Activated T-cell treated with anti-CD3 and anti-CD28 coated beads, Interleukin-2, amount 50 U/mL, for 72 hours (primary cell): ENCODE measurements at regions not wholly inside any gene's neighbourhood (a gene's known extent, or its start where the extent isn't known, plus 50 kb on each side); places are given as distances from the start of the nearest gene placed in this dataset.

Experiments
- ATAC-seq, 2 donors: fragments of 150-1000 bp; cut with Tn5 transposase; replicated peaks in 1 of 2; 2 replicates each; pipeline ENCODE4 v1.10.0; 2021; ENCODE audit warnings: moderate library complexity in 2 of 2, mild to moderate bottlenecking in 1 of 2
- DNase-seq, 2 donors: peaks; one replicate each; pipeline ENCODE4 v3.0.0; 2021 to 2022; ENCODE audit warnings: mixed read lengths in 1 of 2
- H3K27ac Mint-ChIP-seq: one replicate; pipeline ENCODE4 v1.8.0; 2022; ENCODE audit warnings: mild to moderate bottlenecking, moderate library complexity, mixed read lengths
- H3K27me3 Mint-ChIP-seq: one replicate; pipeline ENCODE4 v1.8.0; 2022; ENCODE audit warnings: low read depth, mixed read lengths
- H3K36me3 Mint-ChIP-seq, 2 donors: one replicate each; pipeline ENCODE4 v1.8.0; 2022; ENCODE audit warnings: mixed read lengths in 2 of 2, mild to moderate bottlenecking in 1 of 2; ENCODE audit not compliant: insufficient read depth in 2 of 2
- H3K4me1 Mint-ChIP-seq: one replicate; pipeline ENCODE4 v1.8.0; 2022; ENCODE audit warnings: low read depth, mixed read lengths
- H3K4me3 Mint-ChIP-seq, 2 donors: one replicate each; pipeline ENCODE4 v1.8.0; 2022; ENCODE audit warnings: mild to moderate bottlenecking in 2 of 2, mixed read lengths in 2 of 2, moderate library complexity in 2 of 2
- H3K9me3 Mint-ChIP-seq, 2 donors: one replicate each; pipeline ENCODE4 v1.8.0; 2022; ENCODE audit warnings: mixed read lengths in 2 of 2

GRCh38 chr1:14320986-14321385 is 277.5 kb upstream of the KAZN start:
- Mint-ChIP-seq H3K4me3 (peak overlapping the region; percentile 26 to 57), H3K36me3 (peaks cover 0 to 1% of the 10 kb centered on the region in 2 donors), H3K9me3 (peaks cover 0 to 6% of the 10 kb centered on the region in 2 donors), H3K27me3 (peaks cover 15% of the 10 kb centered on the region), H3K4me1 (peaks cover 10% of the 10 kb centered on the region), H3K27ac (peak overlapping the region; percentile 2)
- ATAC-seq (no peak), DNase-seq (no peak)

GRCh38 chr1:14321422-14321821 is 277.1 kb upstream of the KAZN start:
- Mint-ChIP-seq H3K27ac (no peak overlapping the region), H3K4me1 (peaks cover 10% of the 10 kb centered on the region), H3K36me3 (peaks cover 0 to 1% of the 10 kb centered on the region in 2 donors), H3K4me3 (no peak overlapping the region), H3K27me3 (peaks cover 18% of the 10 kb centered on the region), H3K9me3 (peaks cover 2 to 6% of the 10 kb centered on the region in 2 donors)
- ATAC-seq (no peak), DNase-seq (no peak)

- H3K27me3 Mint-ChIP-seq: peaks cover 27% of the 10 kb centered on the region
- peaks cover 6% of the 10 kb centered on the region in 2 donors for H3K9me3 Mint-ChIP-seq
- no peak overlapping the region for H3K4me3 Mint-ChIP-seq
- H3K4me1 Mint-ChIP-seq: peaks cover 10% of the 10 kb centered on the region
- ATAC-seq (no peak), DNase-seq (no peak)
- H3K36me3 Mint-ChIP-seq: peaks cover 0 to 1% of the 10 kb centered on the region in 2 donors
- H3K27ac Mint-ChIP-seq: no peak overlapping the region
These were observed 274.8 kb upstream of the KAZN start for GRCh38 chr1:14323568-14324247.

GRCh38 chr1:14324248-14324630 is 274.2 kb upstream of the KAZN start:
- H3K36me3 Mint-ChIP-seq: peaks cover 0 to 1% of the 10 kb centered on the region in 2 donors
- no peak overlapping the region for H3K4me3 Mint-ChIP-seq
- peaks cover 10% of the 10 kb centered on the region for H3K4me1 Mint-ChIP-seq
- H3K27ac Mint-ChIP-seq: no peak overlapping the region
- no peak for ATAC-seq
- H3K27me3 Mint-ChIP-seq: peaks cover 27% of the 10 kb centered on the region
- peaks cover 6% of the 10 kb centered on the region in 2 donors for H3K9me3 Mint-ChIP-seq
- no peak for DNase-seq

GRCh38 chr1:14326857-14327256 is 271.6 kb upstream of the KAZN start:
- Mint-ChIP-seq H3K9me3 (peaks cover 6% of the 10 kb centered on the region in 2 donors), H3K4me3 (no peak overlapping the region), H3K27me3 (peaks cover 19% of the 10 kb centered on the region), H3K27ac (no peak overlapping the region), H3K4me1 (no peaks in the 10 kb centered on the region), H3K36me3 (peaks cover 0 to 1% of the 10 kb centered on the region in 2 donors)
- no peak for DNase-seq
- no peak for ATAC-seq

GRCh38 chr1:14328685-14329084 is 269.8 kb upstream of the KAZN start:
- Mint-ChIP-seq H3K4me3 (no peak overlapping the region), H3K27me3 (peaks cover 16% of the 10 kb centered on the region), H3K36me3 (peaks cover 1% of the 10 kb centered on the region in 2 donors), H3K9me3 (peaks cover 4 to 6% of the 10 kb centered on the region in 2 donors), H3K4me1 (peaks cover 6% of the 10 kb centered on the region), H3K27ac (no peak overlapping the region)
- no peak for DNase-seq
- no peak for ATAC-seq

- DNase-seq (no peak), ATAC-seq (no peak)
- no peak overlapping the region for H3K4me3 Mint-ChIP-seq
- H3K9me3 Mint-ChIP-seq: peaks cover 0 to 7% of the 10 kb centered on the region in 2 donors
- H3K27me3 Mint-ChIP-seq: peaks cover 7% of the 10 kb centered on the region
- peaks cover 12% of the 10 kb centered on the region for H3K4me1 Mint-ChIP-seq
- peaks cover 0 to 1% of the 10 kb centered on the region in 2 donors for H3K36me3 Mint-ChIP-seq
- no peak overlapping the region for H3K27ac Mint-ChIP-seq
These were observed 266.3 kb upstream of the KAZN start for GRCh38 chr1:14332158-14332557.

GRCh38 chr1:14334336-14335176 is 263.9 kb upstream of the KAZN start:
- Mint-ChIP-seq H3K36me3 (peaks cover 0 to 1% of the 10 kb centered on the region in 2 donors), H3K4me1 (peaks cover 12% of the 10 kb centered on the region), H3K27me3 (no peaks in the 10 kb centered on the region), H3K9me3 (peaks cover 0 to 7% of the 10 kb centered on the region in 2 donors), H3K27ac (no peak overlapping the region), H3K4me3 (peak overlapping the region in 1 of 2 donors; percentile 17)
- DNase-seq (no peak), ATAC-seq (peak; percentile 45 to 53)

- Mint-ChIP-seq H3K9me3 (peaks cover 0 to 6% of the 10 kb centered on the region in 2 donors), H3K4me1 (peaks cover 9% of the 10 kb centered on the region), H3K27me3 (no peaks in the 10 kb centered on the region), H3K36me3 (no peaks in the 10 kb centered on the region), H3K27ac (no peak overlapping the region), H3K4me3 (no peak overlapping the region)
- ATAC-seq (no peak), DNase-seq (no peak)
These were observed 260.0 kb upstream of the KAZN start for GRCh38 chr1:14338509-14338908.

- peaks cover 0 to 6% of the 10 kb centered on the region in 2 donors for H3K9me3 Mint-ChIP-seq
- DNase-seq: no peak
- no peak overlapping the region for H3K4me3 Mint-ChIP-seq
- no peak for ATAC-seq
- H3K27me3 Mint-ChIP-seq: no peaks in the 10 kb centered on the region
- H3K36me3 Mint-ChIP-seq: no peaks in the 10 kb centered on the region
- no peak overlapping the region for H3K27ac Mint-ChIP-seq
- peaks cover 6% of the 10 kb centered on the region for H3K4me1 Mint-ChIP-seq
These were observed 259.2 kb upstream of the KAZN start for GRCh38 chr1:14339288-14339687.

GRCh38 chr1:14340002-14340785 is 258.3 kb upstream of the KAZN start:
- Mint-ChIP-seq H3K9me3 (peaks cover 0 to 4% of the 10 kb centered on the region in 2 donors), H3K4me3 (no peak overlapping the region), H3K36me3 (no peaks in the 10 kb centered on the region), H3K4me1 (peaks cover 6% of the 10 kb centered on the region), H3K27me3 (no peaks in the 10 kb centered on the region), H3K27ac (no peak overlapping the region)
- DNase-seq (no peak), ATAC-seq (no peak)

GRCh38 chr1:14341147-14341546 is 257.3 kb upstream of the KAZN start:
- Mint-ChIP-seq H3K27me3 (no peaks in the 10 kb centered on the region), H3K36me3 (no peaks in the 10 kb centered on the region), H3K4me3 (no peak overlapping the region), H3K9me3 (no peaks in the 10 kb centered on the region), H3K27ac (no peak overlapping the region), H3K4me1 (no peaks in the 10 kb centered on the region)
- no peak for ATAC-seq
- no peak for DNase-seq
